Osteoblast (primary cell): ENCODE measurements at regions not wholly inside any gene's neighbourhood (a gene's known extent, or its start where the extent isn't known, plus 50 kb on each side); places are given as distances from the start of the nearest gene placed in this dataset.

Experiments used
- DNase-seq: peaks from one replicate; pipeline ENCODE4 v3.0.0; 2011; ENCODE audit warnings: low spot score, mixed read lengths; ENCODE audit not compliant: insufficient read length; ENCODE audit errors: missing footprints
- H2AFZ ChIP-seq: 2 replicates; pipeline ENCODE4 v1.6.0; 2011; ENCODE audit warnings: mild to moderate bottlenecking, low read length
- H3K27ac ChIP-seq: 2 replicates; pipeline ENCODE4 v1.5.1; 2011; ENCODE audit warnings: mild to moderate bottlenecking, low read depth, low read length, moderate library complexity
- H3K27me3 ChIP-seq: 2 replicates; pipeline ENCODE4 v1.6.0; 2012; ENCODE audit warnings: mild to moderate bottlenecking, control low read depth, inconsistent platforms, low read length, moderate library complexity; ENCODE audit not compliant: insufficient read depth
- H3K36me3 ChIP-seq: 2 replicates; pipeline ENCODE4 v1.5.1; 2011; ENCODE audit warnings: mild to moderate bottlenecking, low read length, control low read depth, moderate library complexity; ENCODE audit not compliant: insufficient read depth
- H3K4me1 ChIP-seq: 2 replicates; pipeline ENCODE4 v1.5.1; 2011; ENCODE audit warnings: mild to moderate bottlenecking, low read length, control low read depth, moderate library complexity; ENCODE audit not compliant: insufficient read depth
- H3K4me2 ChIP-seq: 2 replicates; pipeline ENCODE4 v1.6.0; 2011; ENCODE audit warnings: mild to moderate bottlenecking, low read length; ENCODE audit not compliant: insufficient read depth
- H3K4me3 ChIP-seq: fragments of 200-600 bp; sonication (generic); 3 replicates; pipeline ENCODE4 v1.5.1; 2012; ENCODE audit warnings: mild to moderate bottlenecking, low read length, inconsistent platforms; ENCODE audit not compliant: insufficient read depth
- H3K79me2 ChIP-seq: 2 replicates; pipeline ENCODE4 v1.6.0; 2012; ENCODE audit warnings: mild to moderate bottlenecking, low read length, control low read depth, inconsistent platforms; ENCODE audit not compliant: insufficient read depth
- H3K9me3 ChIP-seq: 2 replicates; pipeline ENCODE4 v1.5.1; 2011; ENCODE audit warnings: low read depth, low read length, control low read depth
- H4K20me1 ChIP-seq: 2 replicates; pipeline ENCODE4 v1.6.0; 2012; ENCODE audit warnings: mild to moderate bottlenecking, low read length, control low read depth; ENCODE audit not compliant: insufficient read depth
- TF ChIP-seq, protein P1 (sequence below): IDR thresholded peaks from 2 replicates; pipeline ENCODE4 v1.5.1; 2011; ENCODE audit warnings: mild to moderate bottlenecking, low read depth, low read length, moderate library complexity; ENCODE audit errors: extremely low read depth

DNA sequence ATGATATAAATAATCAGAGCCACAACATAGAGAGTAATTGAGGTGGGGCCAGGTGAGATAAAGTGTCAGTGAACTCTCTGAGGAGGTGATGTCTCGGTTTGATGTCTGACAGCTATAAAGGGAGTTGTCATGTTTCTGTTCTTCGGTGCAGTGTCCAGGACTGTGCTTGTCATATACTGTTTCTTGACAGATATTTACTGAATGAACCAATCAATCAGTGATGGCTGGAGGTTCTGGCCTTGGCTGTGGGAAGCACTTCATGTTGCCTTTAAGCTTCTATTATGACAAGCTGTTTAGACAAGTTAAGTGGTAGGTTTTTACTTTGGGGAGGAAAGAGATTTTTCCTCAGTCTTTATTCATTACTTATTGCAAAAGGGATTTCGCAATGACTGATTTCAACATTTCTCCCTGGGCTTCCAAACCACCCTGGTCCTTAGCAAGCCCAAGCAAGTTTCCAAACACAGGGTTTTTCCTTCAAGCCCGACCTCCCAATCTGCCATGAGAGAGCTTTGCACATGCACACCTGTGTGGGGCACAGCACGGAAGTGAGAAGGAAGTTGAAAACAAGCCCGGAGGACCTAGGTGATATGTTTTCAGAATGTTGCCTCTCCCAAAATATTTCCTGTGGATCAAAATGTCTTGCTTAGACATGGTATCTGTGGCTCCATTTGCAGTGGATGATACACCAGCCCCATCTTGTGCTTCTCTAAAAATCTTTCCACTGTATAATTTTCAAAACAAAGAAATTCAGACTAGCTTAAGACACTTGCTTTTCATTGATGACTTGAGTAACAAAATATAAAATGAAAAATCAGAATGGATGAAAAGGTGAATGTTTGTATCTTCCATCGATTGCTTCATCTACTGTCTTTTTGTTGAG, 567.3 kb upstream of the BTBD3 start:
- Histone ChIP-seq H4K20me1 (no peaks in the 10 kb centered on the region), H3K27ac (no peak overlapping the region), H3K4me2 (no peak overlapping the region), H2AFZ (peak overlapping the region; percentile 71), H3K27me3 (no peaks in the 10 kb centered on the region), H3K4me3 (no peak overlapping the region), H3K79me2 (no peaks in the 10 kb centered on the region), H3K4me1 (peaks cover 3% of the 10 kb centered on the region), H3K9me3 (no peaks in the 10 kb centered on the region), H3K36me3 (no peaks in the 10 kb centered on the region)
- TF ChIP-seq, protein P1, sequence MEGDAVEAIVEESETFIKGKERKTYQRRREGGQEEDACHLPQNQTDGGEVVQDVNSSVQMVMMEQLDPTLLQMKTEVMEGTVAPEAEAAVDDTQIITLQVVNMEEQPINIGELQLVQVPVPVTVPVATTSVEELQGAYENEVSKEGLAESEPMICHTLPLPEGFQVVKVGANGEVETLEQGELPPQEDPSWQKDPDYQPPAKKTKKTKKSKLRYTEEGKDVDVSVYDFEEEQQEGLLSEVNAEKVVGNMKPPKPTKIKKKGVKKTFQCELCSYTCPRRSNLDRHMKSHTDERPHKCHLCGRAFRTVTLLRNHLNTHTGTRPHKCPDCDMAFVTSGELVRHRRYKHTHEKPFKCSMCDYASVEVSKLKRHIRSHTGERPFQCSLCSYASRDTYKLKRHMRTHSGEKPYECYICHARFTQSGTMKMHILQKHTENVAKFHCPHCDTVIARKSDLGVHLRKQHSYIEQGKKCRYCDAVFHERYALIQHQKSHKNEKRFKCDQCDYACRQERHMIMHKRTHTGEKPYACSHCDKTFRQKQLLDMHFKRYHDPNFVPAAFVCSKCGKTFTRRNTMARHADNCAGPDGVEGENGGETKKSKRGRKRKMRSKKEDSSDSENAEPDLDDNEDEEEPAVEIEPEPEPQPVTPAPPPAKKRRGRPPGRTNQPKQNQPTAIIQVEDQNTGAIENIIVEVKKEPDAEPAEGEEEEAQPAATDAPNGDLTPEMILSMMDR, result peak; percentile 19
- no peak for DNase-seq

- H3K36me3 ChIP-seq, result no peaks in the 10 kb centered on the region
- peaks cover 3% of the 10 kb centered on the region for H3K4me1 ChIP-seq
- H3K27ac ChIP-seq, result no peak overlapping the region
- TF ChIP-seq, protein P1, result no peak
- no peaks in the 10 kb centered on the region for H3K27me3 ChIP-seq
- H3K79me2 ChIP-seq, result no peaks in the 10 kb centered on the region
- H4K20me1 ChIP-seq, result no peaks in the 10 kb centered on the region
- DNase-seq, result no peak
- no peak overlapping the region for H3K4me3 ChIP-seq
- no peak overlapping the region for H3K4me2 ChIP-seq
- no peaks in the 10 kb centered on the region for H3K9me3 ChIP-seq
- H2AFZ ChIP-seq, result no peak overlapping the region
Measured at GRCh38 chr20:11352041-11352440, 565.7 kb upstream of the BTBD3 start.

GRCh38 chr20:11354846-11355245, 562.8 kb upstream of the BTBD3 start:
- Histone ChIP-seq H3K4me2 (no peak overlapping the region), H3K27ac (no peak overlapping the region), H3K79me2 (no peaks in the 10 kb centered on the region), H4K20me1 (no peaks in the 10 kb centered on the region), H3K27me3 (no peaks in the 10 kb centered on the region), H3K36me3 (no peaks in the 10 kb centered on the region), H2AFZ (no peak overlapping the region), H3K4me1 (peaks cover 3% of the 10 kb centered on the region), H3K4me3 (no peak overlapping the region), H3K9me3 (no peaks in the 10 kb centered on the region)
- TF ChIP-seq, protein P1, result no peak
- no peak for DNase-seq

GRCh38 chr20:11355345-11355744, 562.3 kb upstream of the BTBD3 start:
- TF ChIP-seq, protein P1, result no peak
- no peak overlapping the region for H2AFZ ChIP-seq
- H3K27ac ChIP-seq, result no peak overlapping the region
- DNase-seq, result no peak
- H3K9me3 ChIP-seq, result no peaks in the 10 kb centered on the region
- no peaks in the 10 kb centered on the region for H3K27me3 ChIP-seq
- H3K79me2 ChIP-seq, result no peaks in the 10 kb centered on the region
- H3K4me2 ChIP-seq, result no peak overlapping the region
- no peak overlapping the region for H3K4me3 ChIP-seq
- H3K4me1 ChIP-seq, result peaks cover 2% of the 10 kb centered on the region
- no peaks in the 10 kb centered on the region for H3K36me3 ChIP-seq
- no peaks in the 10 kb centered on the region for H4K20me1 ChIP-seq
